ENCODE measurements at regions not wholly inside any gene's neighbourhood (a gene's known extent, or its start where the extent isn't known, plus 50 kb on each side); places are given as distances from the start of the nearest gene placed in this dataset.
"Not testable (repeated sequence)": the region's sequence is repeated elsewhere in the genome, so short reads cannot be mapped to it uniquely, and the experiment has no call there.

DNA sequence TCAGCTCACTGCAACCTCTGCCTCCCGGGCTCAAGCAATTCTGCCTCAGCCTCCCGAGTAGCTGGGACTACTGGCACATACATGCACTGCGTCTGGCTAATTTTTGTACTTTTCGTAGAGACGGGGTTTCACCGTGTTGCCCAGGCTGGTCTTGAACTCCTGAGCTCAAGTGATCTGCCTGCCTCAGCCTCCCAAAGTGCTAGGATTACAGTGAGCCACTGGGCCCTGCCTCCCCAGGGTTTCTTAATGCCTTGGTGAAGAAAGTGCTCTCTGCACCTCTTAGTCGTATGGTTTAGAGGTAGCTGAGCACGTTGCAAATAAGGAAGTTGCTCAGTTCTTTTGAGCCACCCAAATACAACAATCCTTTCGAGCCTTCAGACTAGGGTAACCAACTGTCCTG lies 1098.5 kb downstream of the TBC1D22A start:
- DNase-seq: not testable (repeated sequence)

DNA sequence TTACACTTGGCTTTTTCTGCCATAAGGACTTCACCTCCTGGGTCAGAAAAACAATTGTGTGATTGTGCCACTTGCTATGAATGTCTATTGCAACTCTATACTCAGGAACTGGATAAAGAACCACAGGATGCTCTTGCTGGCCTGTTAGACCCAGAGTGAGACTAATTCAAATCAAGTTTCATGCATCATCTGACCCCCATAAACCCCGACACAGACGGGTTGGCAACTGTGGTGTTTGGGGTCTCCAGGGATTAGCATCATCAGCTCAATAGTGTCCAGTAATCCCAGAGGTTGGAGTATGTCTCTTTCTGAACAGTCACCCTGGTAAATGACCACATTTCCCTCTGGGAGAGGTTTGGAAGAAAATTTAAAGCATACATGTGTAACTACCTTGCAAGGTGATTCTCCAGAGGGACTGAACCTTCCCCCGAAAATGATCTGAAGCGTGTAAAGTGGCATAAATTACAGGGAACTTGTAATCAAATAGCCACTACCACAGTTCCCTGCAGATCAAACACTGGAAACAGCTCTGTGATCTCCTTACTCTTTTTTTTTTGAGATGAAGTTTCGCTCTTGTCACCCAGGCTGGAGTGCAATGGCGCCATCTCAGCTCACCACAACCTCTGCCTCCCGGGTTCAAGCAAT lies 1097.6 kb downstream of the TBC1D22A start:
- no peak for DNase-seq

DNA sequence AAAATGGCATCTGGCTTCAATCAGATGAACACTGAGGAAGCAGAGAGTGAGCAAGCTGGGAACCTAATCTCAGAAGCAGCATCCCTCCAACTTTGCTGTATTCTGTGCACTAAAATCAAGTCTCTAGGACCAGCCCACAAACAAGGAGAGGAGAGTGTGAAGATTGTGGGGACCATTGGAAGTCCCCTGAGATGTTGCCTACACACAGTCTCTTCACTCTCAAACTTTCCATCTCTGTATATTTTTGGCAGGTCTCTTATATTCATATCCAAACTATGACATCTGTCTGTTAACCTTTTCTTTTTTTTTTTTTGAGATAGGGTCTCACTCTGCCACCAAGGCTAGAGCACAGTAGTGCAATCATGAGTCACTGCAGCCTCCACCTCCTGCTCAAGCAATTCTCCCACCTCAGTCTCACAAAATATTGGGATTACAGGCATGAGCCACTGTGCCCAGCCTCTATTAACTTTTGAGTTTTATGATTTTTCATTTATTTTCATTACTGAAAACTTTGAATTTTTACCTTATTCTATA lies 1096.4 kb downstream of the TBC1D22A start:
- no peak for DNase-seq

DNA sequence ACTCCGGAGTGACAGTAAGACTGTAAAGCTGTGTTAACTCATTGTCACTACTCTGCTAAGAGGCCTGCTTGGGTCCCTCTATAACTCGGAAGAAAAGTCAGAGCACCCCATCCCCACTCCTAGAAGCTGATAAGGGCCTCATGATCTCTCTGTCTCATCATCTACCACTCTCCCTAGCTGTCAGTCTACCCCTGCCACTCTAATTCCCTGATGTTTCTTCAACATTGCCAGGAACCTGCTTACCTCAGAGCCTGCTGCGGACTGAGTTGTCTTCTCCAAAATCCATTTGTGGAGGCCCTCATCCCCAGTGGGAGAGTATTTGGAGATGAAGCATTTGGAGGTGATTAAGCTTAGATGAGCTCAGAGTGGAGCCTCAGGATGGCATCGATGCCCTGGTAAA lies 1092.2 kb downstream of the TBC1D22A start:
- no peak for DNase-seq

DNA sequence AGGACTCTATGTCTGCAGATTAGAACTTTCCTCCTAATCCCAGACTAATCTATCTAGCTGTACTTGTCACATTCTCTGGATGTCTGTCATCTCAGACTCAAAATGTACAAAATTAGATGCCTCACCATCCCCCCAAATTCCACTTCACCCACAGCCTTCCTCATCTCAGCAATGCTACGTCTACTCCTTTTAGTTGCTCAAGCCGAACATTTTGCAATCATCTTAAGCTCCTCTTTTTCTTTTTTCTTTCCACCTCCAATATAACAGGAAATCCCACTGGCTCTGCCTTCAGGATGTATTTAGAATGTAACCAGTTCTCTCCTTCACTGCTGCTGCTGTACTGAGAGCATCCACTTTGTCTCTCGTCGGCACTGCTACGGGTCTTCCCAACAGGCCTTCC lies 1091.8 kb downstream of the TBC1D22A start:
- DNase-seq: no peak

DNA sequence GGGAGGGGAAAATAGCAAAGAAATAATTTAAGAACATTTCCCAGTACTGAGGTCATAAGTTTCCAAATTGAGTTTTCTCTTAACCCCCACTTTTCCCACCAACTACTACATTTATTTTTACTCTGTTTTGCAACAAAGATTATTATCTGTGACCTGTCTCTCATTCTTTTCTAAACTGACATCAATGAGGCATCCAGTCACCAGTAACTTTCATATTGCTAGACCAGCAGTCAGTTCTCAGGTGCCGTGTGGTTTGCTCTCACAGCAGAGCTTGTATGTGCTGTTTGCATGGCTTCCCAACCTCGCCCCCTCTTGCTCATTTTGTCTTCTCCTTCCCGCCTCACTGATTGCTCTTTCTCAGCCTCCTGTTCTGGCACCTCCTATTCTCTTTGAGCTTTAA lies 1091.3 kb downstream of the TBC1D22A start:
- no peak for DNase-seq

DNA sequence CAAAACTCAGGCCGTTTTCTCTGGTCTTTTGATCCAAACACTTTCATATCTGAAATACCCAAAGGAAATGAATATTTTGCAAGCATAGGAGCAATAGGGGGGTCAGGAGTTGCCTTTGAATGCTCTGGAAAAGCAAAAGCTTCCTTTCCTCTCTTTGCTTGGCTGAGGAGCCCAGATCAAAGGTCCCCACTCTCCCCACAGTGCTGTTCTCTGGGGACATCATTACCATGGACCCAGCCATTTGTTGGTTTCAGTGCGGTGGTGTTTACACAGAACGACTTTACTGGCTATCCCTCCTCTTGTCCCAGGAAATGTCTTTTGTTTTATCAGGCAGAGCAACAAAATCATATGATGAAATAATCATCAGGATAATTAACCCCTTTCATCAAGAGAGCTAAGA lies 1089.1 kb downstream of the TBC1D22A start:
- DNase-seq: no peak

DNA sequence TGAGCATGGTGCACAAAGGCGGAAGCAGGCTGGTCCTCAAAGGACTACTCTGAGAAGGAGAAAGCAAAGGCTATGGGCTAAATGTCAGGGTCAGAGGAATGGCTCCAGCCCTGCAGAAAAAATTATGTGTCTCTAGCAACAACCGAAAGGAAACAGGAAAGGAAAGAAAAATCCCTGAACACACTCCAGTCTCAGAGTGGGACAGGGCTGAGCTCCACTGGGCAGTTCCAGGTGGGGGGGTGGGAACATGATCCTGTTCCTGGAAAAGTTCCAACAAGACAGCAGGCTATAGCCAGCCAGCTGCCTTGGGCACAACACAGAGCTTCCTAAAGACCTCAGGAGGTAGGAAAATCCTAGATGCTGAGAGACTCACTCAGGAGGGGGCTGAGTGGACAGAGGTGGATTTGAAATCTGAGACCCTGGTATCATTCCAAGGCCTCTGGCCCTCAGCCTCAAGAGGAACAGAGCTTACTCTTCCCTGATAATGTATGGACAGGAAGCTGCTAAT lies 1088.2 kb downstream of the TBC1D22A start:
- DNase-seq: no peak

DNA sequence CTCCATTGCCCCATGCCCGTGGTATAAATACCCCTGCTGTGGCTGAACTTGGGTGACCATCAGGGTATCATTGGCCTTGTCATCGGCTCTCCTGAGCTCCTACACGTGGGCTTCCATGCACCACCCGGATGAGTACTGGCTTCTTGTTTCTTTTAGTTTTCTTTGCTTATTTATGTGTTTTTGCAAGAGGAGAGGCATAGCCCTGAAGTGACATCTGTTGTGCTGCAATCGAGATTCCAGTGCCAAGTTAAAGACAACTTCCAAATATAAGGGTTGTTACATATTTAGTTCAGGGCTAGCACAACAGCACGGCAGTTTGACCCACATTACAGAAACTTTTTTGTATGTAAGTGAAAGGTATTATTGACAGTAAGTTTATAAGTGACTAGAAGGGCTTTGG lies 1087.1 kb downstream of the TBC1D22A start:
- DNase-seq: no peak

DNA sequence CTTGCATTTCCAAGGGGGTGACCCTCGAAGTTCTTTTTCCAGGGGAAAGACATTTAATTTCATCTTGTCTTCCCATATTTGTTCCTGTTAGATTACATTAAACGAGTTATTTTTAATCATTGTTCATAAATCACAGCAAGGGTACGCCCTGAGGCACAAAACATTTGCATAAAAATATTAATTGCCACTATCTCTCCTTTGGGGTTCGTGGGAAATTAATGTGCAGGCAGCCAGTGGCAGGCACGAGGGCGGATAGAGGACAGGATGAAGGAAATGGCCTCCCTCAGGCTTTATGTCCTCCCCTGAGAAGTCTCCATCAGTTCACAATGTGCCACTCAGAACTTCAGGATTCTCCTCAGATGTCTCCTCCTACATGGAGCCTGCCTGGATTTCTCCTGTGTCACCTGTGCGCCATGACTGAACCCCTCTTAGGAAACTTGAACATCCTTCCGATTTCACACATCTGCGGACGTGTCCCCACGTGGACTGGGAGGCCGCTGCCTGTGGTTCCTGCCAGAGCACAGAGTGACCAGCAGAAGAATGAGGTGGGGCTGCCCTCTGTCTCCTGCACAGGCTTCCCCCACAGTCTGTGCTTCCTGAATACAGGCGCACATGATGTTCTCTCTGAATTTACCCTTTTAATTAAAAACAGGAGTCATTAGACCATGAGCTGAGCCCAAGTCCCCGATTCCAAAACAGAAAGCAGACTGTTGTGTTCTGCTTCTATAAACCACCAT lies 1085.9 kb downstream of the TBC1D22A start:
- no peak for DNase-seq

DNA sequence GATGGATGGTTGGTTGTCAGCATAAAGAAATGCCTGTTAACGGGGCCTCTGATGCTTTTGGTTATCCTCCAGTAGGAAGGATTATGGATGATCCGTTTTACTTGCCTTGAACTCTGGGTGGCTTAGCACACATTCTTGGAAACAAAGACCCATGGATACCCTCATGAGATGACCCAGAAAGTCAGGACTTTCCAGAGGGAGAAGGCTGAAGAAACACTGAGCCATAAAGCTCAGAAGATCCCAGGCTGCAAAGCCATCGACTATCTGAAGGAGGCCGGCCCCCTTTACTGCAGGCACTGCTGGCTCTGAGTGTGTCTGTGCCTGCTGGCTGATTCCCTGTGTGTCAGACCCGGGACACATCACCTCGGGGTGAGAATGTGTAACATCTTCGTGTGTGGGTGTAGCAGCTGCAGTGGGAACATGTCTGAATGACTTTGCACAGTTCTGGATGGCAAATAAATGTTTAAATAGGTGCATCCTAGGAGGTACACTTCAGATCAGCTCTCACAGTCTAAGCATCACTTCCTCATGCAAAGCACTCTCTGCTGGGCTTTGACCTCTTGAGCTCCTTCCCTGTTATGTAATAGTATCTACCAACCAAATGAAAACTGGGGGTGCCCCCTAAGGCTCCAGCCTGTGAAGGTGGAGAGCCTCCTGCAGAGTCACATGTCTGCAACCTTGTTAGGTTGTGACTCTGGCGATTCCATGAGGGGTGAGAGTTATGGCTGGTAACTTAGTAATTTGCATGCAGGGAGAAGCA lies 1084.9 kb downstream of the TBC1D22A start:
- DNase-seq: no peak

DNA sequence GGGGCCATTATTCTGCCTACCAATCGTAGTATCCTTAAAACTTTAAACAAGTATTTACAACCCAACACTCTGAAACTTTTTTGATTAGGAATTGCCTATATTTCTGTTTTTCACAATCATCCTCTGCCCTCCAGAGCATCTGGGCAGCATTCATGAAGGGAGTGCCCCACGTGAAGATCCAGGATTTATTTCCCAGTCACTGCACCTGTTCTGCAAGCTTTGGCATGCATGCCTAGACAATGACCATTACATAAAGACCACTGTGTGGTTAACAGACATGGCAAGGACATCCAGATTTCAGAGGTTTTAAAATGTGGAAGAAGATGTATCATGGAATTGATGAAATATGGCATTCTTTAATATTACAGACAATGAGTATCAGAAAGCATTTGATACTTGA lies 1083.8 kb downstream of the TBC1D22A start:
- DNase-seq: no peak

DNA sequence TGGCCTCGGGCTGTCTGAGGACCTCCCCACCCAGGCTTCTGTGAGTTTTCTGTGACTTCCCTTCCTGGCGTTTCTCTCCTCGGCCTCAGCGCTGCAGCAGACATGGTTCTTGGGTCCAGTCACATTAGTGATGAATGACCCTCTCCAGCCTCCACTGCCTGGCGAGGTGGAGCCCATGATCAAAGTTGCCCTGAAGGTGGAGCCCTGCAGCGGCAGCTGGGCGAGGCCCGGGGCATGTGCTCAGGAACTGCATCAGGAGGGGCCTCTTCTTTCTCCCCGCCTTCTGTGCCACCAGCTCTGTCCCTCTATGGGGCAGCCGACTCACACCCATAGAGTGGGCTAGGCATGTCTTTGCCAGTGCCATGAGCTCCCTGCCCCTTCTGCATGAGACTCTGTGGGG lies 1079.7 kb downstream of the TBC1D22A start:
- DNase-seq: no peak

DNA sequence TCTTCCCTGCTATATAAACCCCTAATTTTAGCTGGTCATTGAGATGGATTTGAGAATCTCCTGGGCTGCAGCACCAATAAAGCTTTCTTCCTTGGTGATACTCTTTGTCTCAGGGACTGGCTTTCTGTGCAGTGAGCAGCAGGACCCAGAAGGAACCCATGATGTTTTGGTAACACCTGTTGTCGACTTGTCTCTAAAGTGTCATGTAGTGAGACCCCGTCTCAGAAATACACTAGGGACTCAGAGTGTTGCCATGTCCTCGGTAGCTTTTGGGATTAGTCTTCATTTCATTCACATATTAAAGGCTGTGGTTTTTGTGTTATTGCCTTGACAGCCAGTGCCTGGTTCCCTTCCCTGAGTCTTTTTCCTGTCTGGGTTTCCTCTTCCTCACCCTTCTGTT lies 1078.7 kb downstream of the TBC1D22A start:
- no peak for DNase-seq

DNA sequence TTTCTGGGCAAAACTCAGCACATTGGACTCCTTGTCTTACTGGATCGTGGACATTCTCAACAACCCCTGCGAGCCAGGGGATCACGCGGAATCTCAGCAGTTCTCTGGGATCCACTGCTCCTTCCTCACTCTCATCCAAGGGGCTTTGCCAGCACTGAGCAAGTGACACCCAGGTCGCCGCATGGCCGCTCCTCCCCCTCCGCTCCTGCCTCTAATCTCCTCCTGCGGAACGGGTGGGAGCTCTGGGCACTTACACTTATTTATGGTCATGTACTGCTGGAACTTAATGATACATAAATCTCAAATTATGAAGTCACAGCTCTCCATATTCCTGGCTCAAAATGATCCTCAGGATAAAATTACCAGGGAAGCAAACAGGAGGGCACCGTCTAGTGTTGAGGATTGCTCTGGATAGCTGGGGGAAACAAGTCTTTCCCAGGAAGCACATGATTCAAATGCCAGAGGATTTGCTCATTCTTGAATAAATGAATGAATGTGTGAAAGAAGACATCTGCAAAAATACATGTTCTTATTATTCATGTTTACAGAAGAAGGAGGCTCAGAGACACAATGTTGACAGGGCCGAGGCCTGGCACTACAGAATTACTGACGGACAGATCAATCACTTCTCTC lies 1077.3 kb downstream of the TBC1D22A start:
- no peak for DNase-seq

DNA sequence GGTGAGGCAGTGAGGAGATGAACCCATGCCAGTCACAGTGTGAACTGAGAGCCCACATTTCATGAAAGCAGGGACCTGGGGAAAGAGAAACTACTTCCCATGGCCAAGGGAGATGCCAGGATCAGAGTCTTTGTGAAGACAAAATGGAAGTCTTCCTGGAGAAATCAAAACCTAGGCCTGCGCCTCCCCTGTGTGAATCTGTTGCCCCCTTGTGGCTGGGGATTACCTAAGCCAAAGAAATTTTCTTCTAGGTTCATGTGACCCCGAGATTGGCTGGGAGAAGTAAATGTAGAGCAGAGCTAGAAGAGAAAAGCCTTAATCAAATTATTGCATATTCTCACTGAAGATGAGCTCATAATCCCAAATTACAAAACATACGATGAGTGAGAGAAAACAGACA lies 1075.3 kb downstream of the TBC1D22A start:
- no peak for DNase-seq

DNA sequence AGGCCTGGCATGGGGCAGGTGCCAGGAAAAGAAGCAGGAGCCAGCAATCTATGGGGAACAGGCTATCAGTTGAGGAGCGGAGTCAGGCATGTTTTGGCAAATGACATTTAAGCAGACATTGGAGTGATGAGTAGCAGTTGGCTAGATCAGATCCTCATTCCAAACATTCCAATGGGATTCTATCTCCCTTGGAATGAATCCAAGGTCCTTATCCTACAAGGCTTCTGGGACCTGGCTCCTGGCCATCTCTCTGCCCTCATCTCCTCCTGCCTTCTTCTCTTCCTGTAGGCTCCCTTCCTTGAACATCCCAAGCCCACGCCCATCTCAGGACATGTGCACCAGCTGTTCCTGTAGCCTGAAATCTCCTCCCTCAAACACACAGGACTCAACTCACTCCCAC lies 1074.5 kb downstream of the TBC1D22A start:
- DNase-seq: no peak

DNA sequence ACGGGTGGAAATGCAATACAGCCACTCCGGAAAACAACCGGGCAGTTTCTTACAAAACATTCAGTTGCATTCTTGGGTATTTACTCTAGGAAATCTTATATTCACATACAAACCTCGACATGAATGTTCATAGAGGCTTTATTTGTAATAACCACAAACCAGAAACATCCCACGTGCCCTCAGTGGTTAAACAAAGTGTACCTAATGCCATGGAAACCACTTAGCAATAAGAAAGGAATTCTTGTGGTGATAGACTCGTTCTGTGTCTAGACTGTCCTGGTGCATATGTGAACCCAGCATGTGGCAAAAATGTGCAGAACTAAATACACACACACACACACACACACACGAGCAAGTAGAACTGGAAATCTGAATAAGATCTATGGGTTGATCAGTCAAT lies 1073.3 kb downstream of the TBC1D22A start:
- DNase-seq: no peak

DNA sequence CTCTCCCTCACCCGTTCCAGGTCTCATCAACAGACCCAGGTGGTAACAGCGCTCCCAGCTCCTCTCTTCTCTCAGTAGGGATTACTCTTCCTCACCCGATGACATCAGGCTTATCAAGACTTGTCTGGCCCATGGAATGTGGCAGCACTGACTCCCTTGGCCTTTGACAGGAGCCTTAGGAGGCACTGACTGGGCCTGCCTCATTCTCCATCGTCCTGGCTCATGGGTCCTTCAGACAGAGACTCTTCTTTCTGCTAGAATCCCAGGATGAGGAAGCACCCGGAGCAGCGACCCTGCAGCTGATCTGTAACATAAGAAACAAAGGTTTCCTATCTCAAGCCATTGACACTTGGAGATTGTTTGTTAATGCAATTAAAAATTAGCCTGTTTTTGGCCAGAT lies 1063.6 kb downstream of the TBC1D22A start:
- no peak for DNase-seq

DNA sequence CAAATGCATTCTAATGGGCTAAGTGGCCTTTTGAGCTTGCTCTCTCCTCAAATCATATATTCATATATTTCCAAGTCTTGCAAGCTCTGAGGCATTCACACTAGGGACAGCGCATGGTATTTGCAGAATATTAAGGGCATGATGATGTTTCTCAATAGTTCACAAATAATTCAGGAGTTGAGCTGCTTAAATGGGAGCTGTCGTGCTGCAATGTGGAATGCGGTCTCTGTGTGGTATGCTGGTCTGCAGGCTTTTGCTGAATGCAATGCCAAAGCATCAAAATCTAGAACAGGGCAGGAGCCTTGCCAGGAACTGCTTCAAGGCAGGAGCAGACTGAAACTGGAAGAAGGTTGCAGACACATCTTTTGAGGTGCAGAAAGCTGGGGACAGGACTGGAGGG lies 1060.0 kb downstream of the TBC1D22A start:
- DNase-seq: no peak

DNA sequence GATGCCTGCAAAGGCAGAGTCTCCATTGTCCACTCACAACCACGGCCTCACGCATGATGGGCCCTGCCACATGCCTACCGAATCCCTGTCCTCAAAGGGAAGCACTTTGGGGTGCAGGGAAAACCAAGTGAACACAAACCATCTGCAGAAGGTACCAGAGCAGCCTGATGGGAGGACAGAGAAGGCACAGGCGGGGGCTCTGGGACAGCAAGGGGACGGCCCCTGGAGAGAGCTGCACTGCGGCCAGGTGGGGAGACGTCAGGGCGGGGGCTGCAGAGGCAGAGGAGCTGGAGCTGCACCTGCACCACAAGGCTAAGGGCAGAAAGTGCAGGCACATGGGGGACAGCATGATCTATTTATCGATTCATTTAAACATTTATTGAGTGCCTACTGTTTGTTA lies 1056.0 kb downstream of the TBC1D22A start:
- DNase-seq: no peak

DNA sequence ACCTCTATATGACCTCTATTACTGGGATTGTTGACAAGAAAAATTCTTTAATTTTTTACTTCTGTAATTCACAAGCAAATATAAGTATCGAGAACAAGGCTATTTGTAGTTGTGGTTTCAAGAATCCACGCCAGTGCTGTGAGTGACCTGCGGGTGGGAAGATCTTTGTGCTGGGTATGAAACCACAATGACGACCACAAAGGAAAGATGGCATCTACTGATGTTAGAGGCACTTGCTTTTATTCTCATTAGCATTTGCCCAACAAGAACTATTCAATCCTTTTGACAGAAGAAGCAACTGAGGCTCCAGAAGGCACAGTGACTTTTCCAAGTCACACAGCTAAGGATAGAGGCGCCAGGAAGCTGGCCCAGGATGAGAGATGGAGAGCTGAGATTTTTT lies 1054.9 kb downstream of the TBC1D22A start:
- no peak for DNase-seq

DNA sequence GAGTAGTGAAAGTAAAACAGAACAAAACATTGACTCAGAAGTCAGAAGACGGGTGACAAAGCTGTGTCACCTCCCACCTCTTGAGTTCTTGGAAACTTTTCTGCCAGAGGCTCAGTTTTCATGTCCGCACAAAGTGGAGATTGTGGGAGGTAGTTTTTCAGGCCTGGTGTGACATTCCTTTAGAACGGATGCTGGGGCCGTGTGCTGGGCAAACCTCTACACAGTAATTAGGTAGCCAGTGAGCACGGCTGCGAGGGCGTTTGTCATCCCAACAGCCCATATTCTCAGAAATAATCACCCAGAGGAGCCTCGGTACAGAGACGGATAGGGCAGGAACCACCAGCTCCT lies 1054.4 kb downstream of the TBC1D22A start:
- no peak for DNase-seq
